Right lung (tissue), 2 donors: ENCODE measurements at regions not wholly inside any gene's neighbourhood (a gene's known extent, or its start where the extent isn't known, plus 50 kb on each side); places are given as distances from the start of the nearest gene placed in this dataset.
"Not testable (repeated sequence)": the region's sequence is repeated elsewhere in the genome, so short reads cannot be mapped to it uniquely, and the experiment has no call there.

Source experiments
- DNase-seq, 2 donors: peaks; one replicate each; pipeline ENCODE4 v3.0.0-alpha.2; 2013

- DNase-seq = not testable (repeated sequence)
These were observed 170.4 kb upstream of the NPAP1 start for GRCh38 chr15:24505216-24505615.

- not testable (repeated sequence) for DNase-seq
These were observed 165.9 kb upstream of the NPAP1 start for GRCh38 chr15:24509714-24510113.

GRCh38 chr15:24511598-24511997 is 164.0 kb upstream of the NPAP1 start:
- DNase-seq = not testable (repeated sequence)

GRCh38 chr15:24518772-24519171 is 156.8 kb upstream of the NPAP1 start:
- DNase-seq = not testable (repeated sequence)

GRCh38 chr15:24531235-24531634 is 144.3 kb upstream of the NPAP1 start:
- DNase-seq = not testable (repeated sequence)

GRCh38 chr15:24534032-24534431 is 141.5 kb upstream of the NPAP1 start:
- not testable (repeated sequence) for DNase-seq

- DNase-seq = not testable (repeated sequence)
These were observed 118.3 kb upstream of the NPAP1 start for GRCh38 chr15:24557281-24557680.

- no peak for DNase-seq
These were observed 67.9 kb upstream of the NPAP1 start for GRCh38 chr15:24607636-24608035.

GRCh38 chr15:24617646-24618045 is 57.9 kb upstream of the NPAP1 start:
- no peak for DNase-seq

- DNase-seq = no peak
These were observed 53.9 kb upstream of the NPAP1 start for GRCh38 chr15:24621630-24622215.
